GM12878 (cell line): ENCODE measurements at regions not wholly inside any gene's neighbourhood (a gene's known extent, or its start where the extent isn't known, plus 50 kb on each side); places are given as distances from the start of the nearest gene placed in this dataset.

ENCODE experiments used
- ATAC-seq: fragments of 200-7000 bp; cut with Tn5 transposase; 3 replicates; pipeline ENCODE4 v1.9.1; 2020; ENCODE audit warnings: mild to moderate bottlenecking, moderate library complexity
- BruUV-seq: library from RNA; stranded (reverse); fragments of 400-500 nt; replicated peaks from 2 replicates; lab custom pipeline; 2021; lab: Mats Ljungman, UMichigan
- CTCF ChIA-PET: fragments of 300-600 bp; sonication (Branson Sonifier 250); formaldehyde crosslinking; extraction: SDS; loops from one replicate; lab custom pipeline; 2021; ENCODE audit warnings: inconsistent platforms; lab: Yijun Ruan, JAX
- POLR2A ChIA-PET: fragments of 350-600 bp; formaldehyde crosslinking; extraction: SDS; loops from one replicate; lab custom pipeline; 2021; ENCODE audit warnings: inconsistent platforms; lab: Charles Lee
- RAD21 ChIA-PET: fragments of 300-600 bp; sonication (Branson Sonifier 250); formaldehyde crosslinking; loops from one replicate; lab custom pipeline; 2023; ENCODE audit warnings: antibody characterized with exemption; ENCODE audit not compliant: unreplicated experiment; lab: Charles Lee
- SMC1A ChIA-PET: fragments of 300-600 bp; sonication (Branson Sonifier 250); formaldehyde crosslinking; loops from one replicate; lab custom pipeline; 2023; ENCODE audit not compliant: unreplicated experiment, uncharacterized antibody; lab: Charles Lee
- DNase-seq: peaks from one replicate; pipeline ENCODE4 v3.0.0-alpha.2; 2011; ENCODE audit warnings: low read depth, low spot score
- FAIRE-seq: peaks from 3 replicates; lab custom pipeline; 2011; peaks lifted over from hg19 to GRCh38; lab: Jason Lieb, UNC
- H2AFZ ChIP-seq: 2 replicates; pipeline ENCODE4 v1.6.0; 2011; ENCODE audit warnings: low read depth, low read length, control low read depth; ENCODE audit not compliant: control insufficient read depth
- H3K27ac ChIP-seq: 2 replicates; pipeline ENCODE4 v1.5.1; 2011; ENCODE audit warnings: control low read depth; ENCODE audit not compliant: control insufficient read depth, insufficient read depth
- H3K27me3 ChIP-seq, 2 experiments: replicated peaks in 1 of 2; 2 replicates each; pipeline versions ENCODE4 v1.6.0 to v1.6.1; 2011; ENCODE audit warnings: low read length in 1 of 2; ENCODE audit not compliant: control insufficient read depth in 2 of 2, insufficient read depth in 2 of 2
- H3K36me3 ChIP-seq, 2 experiments: 2 replicates each; pipeline ENCODE4 v1.5.1; 2011; ENCODE audit warnings: low read length in 1 of 2; ENCODE audit not compliant: control insufficient read depth in 2 of 2, insufficient read depth in 2 of 2
- H3K4me1 ChIP-seq: 2 replicates; pipeline ENCODE4 v1.6.1; 2011; ENCODE audit warnings: mild to moderate bottlenecking, low read length, moderate library complexity, mixed read lengths; ENCODE audit not compliant: control insufficient read depth, insufficient read depth
- H3K4me2 ChIP-seq: 2 replicates; pipeline ENCODE4 v1.6.0; 2011; ENCODE audit warnings: control low read depth; ENCODE audit not compliant: control insufficient read depth, insufficient read depth
- H3K4me3 ChIP-seq: fragments of 200-600 bp; sonication (generic); 2 replicates; pipeline ENCODE4 v1.5.1; 2016
- H3K79me2 ChIP-seq: 2 replicates; pipeline ENCODE4 v1.6.0; 2011; ENCODE audit warnings: low read length; ENCODE audit not compliant: control insufficient read depth, insufficient read depth
- H3K9ac ChIP-seq: 2 replicates; pipeline ENCODE4 v1.8.0; 2011; ENCODE audit warnings: low read length, control low read depth, mixed read lengths; ENCODE audit not compliant: control insufficient read depth, insufficient read depth
- H3K9me3 ChIP-seq: replicated peaks from 3 replicates; pipeline ENCODE4 v1.5.1; 2011; ENCODE audit warnings: mild to moderate bottlenecking, low read length; ENCODE audit not compliant: control insufficient read depth, insufficient read depth
- H4K20me1 ChIP-seq: 2 replicates; pipeline ENCODE4 v1.6.0; 2011; ENCODE audit not compliant: control insufficient read depth, insufficient read depth
- CEBPB ChIP-seq, 2 experiments: fragments of 150-350 bp in 1 of 2; IDR thresholded peaks; 2 replicates each; pipeline ENCODE4 v1.6.1; 2012 to 2014; ENCODE audit warnings: low read depth in 2 of 2, low read length in 2 of 2, borderline replicate concordance in 1 of 2, inconsistent platforms in 1 of 2
- FOS ChIP-seq: IDR thresholded peaks from 3 replicates; pipeline ENCODE4 v1.6.1; 2011; ENCODE audit warnings: borderline replicate concordance; ENCODE audit not compliant: insufficient read length; ENCODE audit errors: extremely low read depth
- HCFC1 ChIP-seq: fragments of 150-350 bp; IDR thresholded peaks from 2 replicates; pipeline ENCODE4 v1.6.1; 2014; ENCODE audit warnings: low read length
- HDAC2 ChIP-seq: fragments of 200-600 bp; sonication (generic); IDR thresholded peaks from 2 replicates; pipeline ENCODE4 v1.6.1; 2017
- HDGF ChIP-seq: fragments of 450-650 bp; IDR thresholded peaks from 2 replicates; pipeline ENCODE4 v1.6.1; 2016; ENCODE audit warnings: antibody characterized with exemption
- IRF4 ChIP-seq: IDR thresholded peaks from 2 replicates; pipeline ENCODE4 v1.6.1; 2011; ENCODE audit warnings: low read depth, low read length
- NFIC ChIP-seq: IDR thresholded peaks from 2 replicates; pipeline ENCODE4 v1.6.1; 2012; ENCODE audit warnings: low read depth, mild to moderate bottlenecking, inconsistent platforms, low read length, moderate library complexity
- SIX5 ChIP-seq: IDR thresholded peaks from 2 replicates; pipeline ENCODE4 v1.6.1; 2011; ENCODE audit warnings: mild to moderate bottlenecking, low read depth, low read length, moderate library complexity; ENCODE audit not compliant: severe bottlenecking
- SMARCA5 ChIP-seq: fragments of 450-650 bp; IDR thresholded peaks from 2 replicates; pipeline ENCODE4 v1.6.1; 2017; ENCODE audit warnings: mild to moderate bottlenecking
- TARDBP ChIP-seq: IDR thresholded peaks from 2 replicates; pipeline ENCODE4 v1.6.1; 2016; ENCODE audit warnings: borderline replicate concordance
- TCF12 ChIP-seq: IDR thresholded peaks from 2 replicates; pipeline ENCODE4 v1.6.1; 2011; ENCODE audit warnings: low read depth, mild to moderate bottlenecking, low read length
- TCF7 ChIP-seq: IDR thresholded peaks from 2 replicates; pipeline ENCODE4 v1.6.1; 2014; ENCODE audit warnings: antibody characterized with exemption, borderline replicate concordance
- ZNF24 ChIP-seq: fragments of 450-650 bp; IDR thresholded peaks from 2 replicates; pipeline ENCODE4 v1.6.1; 2017; ENCODE audit warnings: antibody characterized with exemption, mild to moderate bottlenecking
- ZNF622 ChIP-seq: fragments of 450-650 bp; IDR thresholded peaks from 2 replicates; pipeline ENCODE4 v1.6.1; 2017; ENCODE audit warnings: mild to moderate bottlenecking, inconsistent platforms
- WGBS: methylation state at CpG from one replicate; pipeline ENCODE4 v1.1.6; 2016; ENCODE audit warnings: low lambda C conversion rate; ENCODE audit not compliant: insufficient replicate concordance, insufficient coverage; ENCODE audit errors: missing lambda C conversion rate; 5-methylcytosine and 5-hydroxymethylcytosine counted together
- in situ Hi-C: fragments of 300-500 bp; cut with MboI; formaldehyde crosslinking; loops from 9 replicates; pipeline ENCODE4 v1.14.3; 2018; ENCODE audit warnings: mixed read lengths
- intact Hi-C: fragments of 100-400 bp; cut with micrococcal nuclease; formaldehyde crosslinking; loops from one replicate; pipeline ENCODE4 v1.14.2; 2022; ENCODE audit not compliant: unreplicated experiment
- TF ChIP-seq, protein P1 (sequence below): IDR thresholded peaks from 2 replicates; pipeline ENCODE4 v1.6.1; 2012; ENCODE audit warnings: low read depth, low read length, improper control_type of control experiment
- TF ChIP-seq, protein P2 (sequence below): IDR thresholded peaks from 2 replicates; pipeline ENCODE4 v1.6.1; 2012; ENCODE audit warnings: low read depth, low read length, improper control_type of control experiment
- TF ChIP-seq, protein P3 (sequence below): fragments of 450-650 bp; IDR thresholded peaks from 2 replicates; pipeline ENCODE4 v1.6.1; 2016; ENCODE audit warnings: mild to moderate bottlenecking, moderate library complexity, borderline replicate concordance

DNA sequence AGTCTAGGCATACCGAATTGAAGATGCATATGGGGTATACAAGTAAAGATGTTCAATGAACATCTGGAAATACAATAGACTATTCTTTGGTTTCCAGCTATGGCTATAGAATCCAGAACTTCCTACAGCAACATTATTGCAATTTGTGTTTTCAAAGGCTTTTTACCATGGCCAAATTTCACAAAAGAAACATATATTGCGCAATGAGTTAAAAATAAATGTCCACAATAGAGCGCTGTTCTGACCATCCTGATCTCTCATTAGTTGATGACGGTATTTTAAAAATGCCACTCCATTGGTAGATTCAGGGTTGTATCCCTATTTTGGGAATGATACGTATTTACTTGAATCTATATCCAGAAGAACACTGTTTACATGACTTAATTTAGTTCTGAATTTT is 139.2 kb downstream of the LINC00632 start:
- no peak for DNase-seq
- Histone ChIP-seq H3K79me2 (no peaks in the 10 kb centered on the region), H3K4me2 (no peak overlapping the region), H3K9ac (no peak overlapping the region), H3K4me1 (no peaks in the 10 kb centered on the region), H3K27ac (no peak overlapping the region), H4K20me1 (no peaks in the 10 kb centered on the region), H3K27me3 (no peaks in the 10 kb centered on the region), H2AFZ (no peak overlapping the region), H3K36me3 (no peaks in the 10 kb centered on the region), H3K4me3 (no peak overlapping the region), H3K9me3 (no peaks in the 10 kb centered on the region)
- no peak for ATAC-seq
- POLR2A ChIA-PET = no interaction called here
- SMC1A ChIA-PET = interaction anchor here (1.0 kb wide), 1 partner anchor 9 kb away, joined by 3 read pairs; no protein-coding TSS in a partner anchor
- intact Hi-C loops (no loop called here), in situ Hi-C loops (no loop called here)
- RAD21 ChIA-PET = no interaction called here
- no peak for FAIRE-seq
- WGBS = 46% methylated on average over 5 of the region's 5 CpGs
- no TSS peak for BruUV-seq
- CTCF ChIA-PET = no interaction called here
- TF ChIP-seq TCF12 = no peak
- TF ChIP-seq IRF4 = no peak
- no peak for TF ChIP-seq TARDBP
- no peak for TF ChIP-seq FOS
- TF ChIP-seq, protein P1, sequence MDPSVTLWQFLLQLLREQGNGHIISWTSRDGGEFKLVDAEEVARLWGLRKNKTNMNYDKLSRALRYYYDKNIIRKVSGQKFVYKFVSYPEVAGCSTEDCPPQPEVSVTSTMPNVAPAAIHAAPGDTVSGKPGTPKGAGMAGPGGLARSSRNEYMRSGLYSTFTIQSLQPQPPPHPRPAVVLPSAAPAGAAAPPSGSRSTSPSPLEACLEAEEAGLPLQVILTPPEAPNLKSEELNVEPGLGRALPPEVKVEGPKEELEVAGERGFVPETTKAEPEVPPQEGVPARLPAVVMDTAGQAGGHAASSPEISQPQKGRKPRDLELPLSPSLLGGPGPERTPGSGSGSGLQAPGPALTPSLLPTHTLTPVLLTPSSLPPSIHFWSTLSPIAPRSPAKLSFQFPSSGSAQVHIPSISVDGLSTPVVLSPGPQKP = no peak
- no peak for TF ChIP-seq HDGF
- TF ChIP-seq CEBPB (IDR thresholded peaks at IDR 0.05; ENCODE audit: borderline replicate concordance in 1 of 2, low read depth in 2 of 2, low read length in 2 of 2) = no peak
- TF ChIP-seq ZNF622 = no peak
- TF ChIP-seq NFIC = no peak
- no peak for TF ChIP-seq SMARCA5
- TF ChIP-seq ZNF24 = no peak
- no peak for TF ChIP-seq TCF7
- no peak for TF ChIP-seq HCFC1
- no peak for TF ChIP-seq SIX5
- TF ChIP-seq HDAC2 = no peak
- TF ChIP-seq, protein P2, sequence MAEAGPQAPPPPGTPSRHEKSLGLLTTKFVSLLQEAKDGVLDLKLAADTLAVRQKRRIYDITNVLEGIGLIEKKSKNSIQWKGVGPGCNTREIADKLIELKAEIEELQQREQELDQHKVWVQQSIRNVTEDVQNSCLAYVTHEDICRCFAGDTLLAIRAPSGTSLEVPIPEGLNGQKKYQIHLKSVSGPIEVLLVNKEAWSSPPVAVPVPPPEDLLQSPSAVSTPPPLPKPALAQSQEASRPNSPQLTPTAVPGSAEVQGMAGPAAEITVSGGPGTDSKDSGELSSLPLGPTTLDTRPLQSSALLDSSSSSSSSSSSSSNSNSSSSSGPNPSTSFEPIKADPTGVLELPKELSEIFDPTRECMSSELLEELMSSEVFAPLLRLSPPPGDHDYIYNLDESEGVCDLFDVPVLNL = no peak
- TF ChIP-seq, protein P3, sequence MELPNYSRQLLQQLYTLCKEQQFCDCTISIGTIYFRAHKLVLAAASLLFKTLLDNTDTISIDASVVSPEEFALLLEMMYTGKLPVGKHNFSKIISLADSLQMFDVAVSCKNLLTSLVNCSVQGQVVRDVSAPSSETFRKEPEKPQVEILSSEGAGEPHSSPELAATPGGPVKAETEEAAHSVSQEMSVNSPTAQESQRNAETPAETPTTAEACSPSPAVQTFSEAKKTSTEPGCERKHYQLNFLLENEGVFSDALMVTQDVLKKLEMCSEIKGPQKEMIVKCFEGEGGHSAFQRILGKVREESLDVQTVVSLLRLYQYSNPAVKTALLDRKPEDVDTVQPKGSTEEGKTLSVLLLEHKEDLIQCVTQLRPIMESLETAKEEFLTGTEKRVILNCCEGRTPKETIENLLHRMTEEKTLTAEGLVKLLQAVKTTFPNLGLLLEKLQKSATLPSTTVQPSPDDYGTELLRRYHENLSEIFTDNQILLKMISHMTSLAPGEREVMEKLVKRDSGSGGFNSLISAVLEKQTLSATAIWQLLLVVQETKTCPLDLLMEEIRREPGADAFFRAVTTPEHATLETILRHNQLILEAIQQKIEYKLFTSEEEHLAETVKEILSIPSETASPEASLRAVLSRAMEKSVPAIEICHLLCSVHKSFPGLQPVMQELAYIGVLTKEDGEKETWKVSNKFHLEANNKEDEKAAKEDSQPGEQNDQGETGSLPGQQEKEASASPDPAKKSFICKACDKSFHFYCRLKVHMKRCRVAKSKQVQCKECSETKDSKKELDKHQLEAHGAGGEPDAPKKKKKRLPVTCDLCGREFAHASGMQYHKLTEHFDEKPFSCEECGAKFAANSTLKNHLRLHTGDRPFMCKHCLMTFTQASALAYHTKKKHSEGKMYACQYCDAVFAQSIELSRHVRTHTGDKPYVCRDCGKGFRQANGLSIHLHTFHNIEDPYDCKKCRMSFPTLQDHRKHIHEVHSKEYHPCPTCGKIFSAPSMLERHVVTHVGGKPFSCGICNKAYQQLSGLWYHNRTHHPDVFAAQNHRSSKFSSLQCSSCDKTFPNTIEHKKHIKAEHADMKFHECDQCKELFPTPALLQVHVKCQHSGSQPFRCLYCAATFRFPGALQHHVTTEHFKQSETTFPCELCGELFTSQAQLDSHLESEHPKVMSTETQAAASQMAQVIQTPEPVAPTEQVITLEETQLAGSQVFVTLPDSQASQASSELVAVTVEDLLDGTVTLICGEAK = no peak
